GM23248 (cell line): ENCODE measurements at regions not wholly inside any gene's neighbourhood (a gene's known extent, or its start where the extent isn't known, plus 50 kb on each side); places are given as distances from the start of the nearest gene placed in this dataset.

Source experiments
- DNase-seq: peaks from one replicate; pipeline ENCODE4 v3.0.0-alpha.2; 2015
- H2AFZ ChIP-seq: fragments of 200-600 bp; sonication (generic); 2 replicates; pipeline ENCODE4 v1.6.1; 2016; ENCODE audit warnings: antibody characterized with exemption
- H3F3A ChIP-seq: fragments of 200-600 bp; sonication (generic); 2 replicates; pipeline ENCODE4 v1.6.1; 2016; ENCODE audit warnings: mild to moderate bottlenecking, antibody characterized with exemption, mixed run types; ENCODE audit not compliant: insufficient read depth
- H3K27ac ChIP-seq: fragments of 200-600 bp; sonication (generic); 2 replicates; pipeline ENCODE4 v1.5.1; 2016; ENCODE audit warnings: mild to moderate bottlenecking
- H3K27me3 ChIP-seq: fragments of 200-600 bp; sonication (generic); replicated peaks from 2 replicates; pipeline ENCODE4 v1.6.1; 2016; ENCODE audit warnings: mild to moderate bottlenecking; ENCODE audit not compliant: insufficient read depth
- H3K36me3 ChIP-seq: fragments of 200-600 bp; sonication (generic); 2 replicates; pipeline ENCODE4 v1.6.1; 2016; ENCODE audit warnings: low read depth, mild to moderate bottlenecking
- H3K4me1 ChIP-seq: fragments of 200-600 bp; sonication (generic); 2 replicates; pipeline ENCODE4 v1.6.1; 2016; ENCODE audit warnings: mild to moderate bottlenecking; ENCODE audit not compliant: insufficient read depth
- H3K4me2 ChIP-seq: fragments of 200-600 bp; sonication (generic); one replicate; pipeline ENCODE4 v1.6.1; 2016; ENCODE audit warnings: mild to moderate bottlenecking; ENCODE audit not compliant: unreplicated experiment
- H3K4me3 ChIP-seq: fragments of 200-600 bp; sonication (generic); 2 replicates; pipeline ENCODE4 v1.5.1; 2016; ENCODE audit warnings: mild to moderate bottlenecking
- H3K79me2 ChIP-seq: fragments of 200-600 bp; sonication (generic); 2 replicates; pipeline ENCODE4 v1.6.1; 2016; ENCODE audit warnings: mild to moderate bottlenecking; ENCODE audit not compliant: insufficient read depth
- H3K9ac ChIP-seq: fragments of 200-600 bp; sonication (generic); 2 replicates; pipeline ENCODE4 v1.6.1; 2016; ENCODE audit warnings: mild to moderate bottlenecking
- H3K9me2 ChIP-seq: fragments of 200-600 bp; sonication (generic); 2 replicates; pipeline ENCODE4 v1.6.1; 2016; ENCODE audit warnings: mixed run types, mild to moderate bottlenecking, moderate library complexity; ENCODE audit not compliant: insufficient read depth
- H3K9me3 ChIP-seq: fragments of 200-600 bp; sonication (generic); one replicate; pipeline ENCODE4 v1.6.1; 2017; ENCODE audit warnings: low read depth
- H4K20me1 ChIP-seq: fragments of 200-600 bp; sonication (generic); 2 replicates; pipeline ENCODE4 v1.6.0; 2016; ENCODE audit not compliant: insufficient read depth
- EZH2 ChIP-seq: fragments of 200-600 bp; sonication (generic); IDR thresholded peaks from 2 replicates; pipeline ENCODE4 v1.6.1; 2018; ENCODE audit warnings: antibody characterized with exemption, mild to moderate bottlenecking; ENCODE audit not compliant: insufficient read depth, poor library complexity, severe bottlenecking
- EZH2phosphoT487 ChIP-seq: fragments of 200-600 bp; sonication (generic); IDR thresholded peaks from 2 replicates; pipeline ENCODE4 v1.6.1; 2018; ENCODE audit warnings: antibody characterized with exemption, moderate library complexity, mild to moderate bottlenecking, low read depth; ENCODE audit not compliant: insufficient read depth
- WGBS, 2 experiments: methylation state at CpG; one replicate each; pipeline ENCODE4 v1.1.6; 2015 to 2017; ENCODE audit warnings: low lambda C conversion rate in 2 of 2, low coverage in 1 of 2; ENCODE audit errors: missing lambda C conversion rate in 2 of 2; 5-methylcytosine and 5-hydroxymethylcytosine counted together
- in situ Hi-C: fragments of 300-500 bp; cut with MboI; formaldehyde crosslinking; loops from 2 replicates; pipeline ENCODE4 v1.15.0; 2020

- TF ChIP-seq EZH2phosphoT487 (no peak), EZH2 (no peak)
- H3K36me3 ChIP-seq = no peaks in the 10 kb centered on the region
- no peaks in the 10 kb centered on the region for H3F3A ChIP-seq
- H3K4me3 ChIP-seq = no peak overlapping the region
- H3K9me3 ChIP-seq = no peaks in the 10 kb centered on the region
- H3K79me2 ChIP-seq = no peaks in the 10 kb centered on the region
- H3K27me3 ChIP-seq = no peaks in the 10 kb centered on the region
- no peaks in the 10 kb centered on the region for H3K4me1 ChIP-seq
- no peak overlapping the region for H3K9ac ChIP-seq
- H3K27ac ChIP-seq = no peak overlapping the region
- no peaks in the 10 kb centered on the region for H4K20me1 ChIP-seq
- in situ Hi-C loops = no loop called here
- H2AFZ ChIP-seq = no peak overlapping the region
- H3K4me2 ChIP-seq = no peak overlapping the region
- DNase-seq = no peak
- no peaks in the 10 kb centered on the region for H3K9me2 ChIP-seq
- WGBS, 2 experiments = 8 to 14% methylated on average over 3 of the region's 3 CpGs
Observed at GRCh38 chr12:97637770-97638169, 175.2 kb downstream of the RMST start.

- Histone ChIP-seq H3K27me3 (no peaks in the 10 kb centered on the region), H3K4me1 (no peaks in the 10 kb centered on the region), H3K9me2 (no peaks in the 10 kb centered on the region), H3K27ac (no peak overlapping the region), H3F3A (no peaks in the 10 kb centered on the region), H3K36me3 (no peaks in the 10 kb centered on the region), H4K20me1 (no peaks in the 10 kb centered on the region), H2AFZ (no peak overlapping the region), H3K9ac (no peak overlapping the region), H3K79me2 (no peaks in the 10 kb centered on the region), H3K4me2 (no peak overlapping the region), H3K9me3 (no peaks in the 10 kb centered on the region), H3K4me3 (no peak overlapping the region)
- WGBS, 2 experiments = 20 to 31% methylated on average over 2 of the region's 2 CpGs
- in situ Hi-C loops = no loop called here
- no peak for DNase-seq
- TF ChIP-seq EZH2 (no peak), EZH2phosphoT487 (no peak)
Observed at GRCh38 chr12:97638739-97639138, 176.1 kb downstream of the RMST start.

GRCh38 chr12:97639702-97640101, 177.1 kb downstream of the RMST start:
- Histone ChIP-seq H3K4me3 (no peak overlapping the region), H3K27me3 (no peaks in the 10 kb centered on the region), H3K9me3 (no peaks in the 10 kb centered on the region), H3K4me1 (no peaks in the 10 kb centered on the region), H4K20me1 (no peaks in the 10 kb centered on the region), H2AFZ (no peak overlapping the region), H3K27ac (no peak overlapping the region), H3F3A (no peaks in the 10 kb centered on the region), H3K79me2 (no peaks in the 10 kb centered on the region), H3K9me2 (no peaks in the 10 kb centered on the region), H3K9ac (no peak overlapping the region), H3K36me3 (no peaks in the 10 kb centered on the region), H3K4me2 (no peak overlapping the region)
- in situ Hi-C loops = no loop called here
- WGBS, 2 experiments = 9 to 18% methylated on average over 1 of the region's 1 CpG
- DNase-seq = no peak
- no peak for TF ChIP-seq EZH2
- TF ChIP-seq EZH2phosphoT487 = no peak

GRCh38 chr12:97640826-97641225, 178.2 kb downstream of the RMST start:
- no peaks in the 10 kb centered on the region for H3K79me2 ChIP-seq
- no peaks in the 10 kb centered on the region for H3K4me1 ChIP-seq
- no peak overlapping the region for H3K9ac ChIP-seq
- in situ Hi-C loops = no loop called here
- H3K36me3 ChIP-seq = no peaks in the 10 kb centered on the region
- WGBS, 2 experiments = 10 to 19% methylated on average over 6 of the region's 6 CpGs
- H2AFZ ChIP-seq = no peak overlapping the region
- H3K9me3 ChIP-seq = no peaks in the 10 kb centered on the region
- H4K20me1 ChIP-seq = no peaks in the 10 kb centered on the region
- no peak overlapping the region for H3K4me3 ChIP-seq
- no peak overlapping the region for H3K4me2 ChIP-seq
- no peaks in the 10 kb centered on the region for H3K9me2 ChIP-seq
- DNase-seq = no peak
- H3F3A ChIP-seq = no peaks in the 10 kb centered on the region
- no peaks in the 10 kb centered on the region for H3K27me3 ChIP-seq
- no peak overlapping the region for H3K27ac ChIP-seq
- TF ChIP-seq EZH2 (no peak), EZH2phosphoT487 (no peak)

- H3K27ac ChIP-seq = no peak overlapping the region
- no peak for TF ChIP-seq EZH2phosphoT487
- TF ChIP-seq EZH2 = no peak
- in situ Hi-C loops = no loop called here
- no peaks in the 10 kb centered on the region for H3K79me2 ChIP-seq
- no peaks in the 10 kb centered on the region for H3K36me3 ChIP-seq
- DNase-seq = no peak
- no peak overlapping the region for H2AFZ ChIP-seq
- no peak overlapping the region for H3K4me2 ChIP-seq
- H3K4me1 ChIP-seq = no peaks in the 10 kb centered on the region
- 17 to 20% methylated on average over 5 of the region's 5 CpGs for WGBS, 2 experiments
- H3F3A ChIP-seq = no peaks in the 10 kb centered on the region
- no peaks in the 10 kb centered on the region for H3K9me3 ChIP-seq
- H3K27me3 ChIP-seq = no peaks in the 10 kb centered on the region
- H3K9ac ChIP-seq = no peak overlapping the region
- no peaks in the 10 kb centered on the region for H4K20me1 ChIP-seq
- H3K4me3 ChIP-seq = no peak overlapping the region
- H3K9me2 ChIP-seq = no peaks in the 10 kb centered on the region
Observed at GRCh38 chr12:97642911-97643310, 180.3 kb downstream of the RMST start.
